ENCODE measurements at regions not wholly inside any gene's neighbourhood (a gene's known extent, or its start where the extent isn't known, plus 50 kb on each side); places are given as distances from the start of the nearest gene placed in this dataset.

- TF ChIP-seq CTCF (conservative IDR thresholded peaks at IDR 0.05) (no peak), ZFX (IDR thresholded peaks at IDR 0.05) (no peak)
Observed at GRCh38 chr14:65943916-65944410, 531.4 kb downstream of the FUT8 start.
